HepG2 (cell line): ENCODE measurements at regions not wholly inside any gene's neighbourhood (a gene's known extent, or its start where the extent isn't known, plus 50 kb on each side); places are given as distances from the start of the nearest gene placed in this dataset.

Experiments used
- BRF2 ChIP-seq: sonication (generic); formaldehyde crosslinking; IDR thresholded peaks from 2 replicates; pipeline ENCODE4 v1.8.1; 2022; ENCODE audit warnings: mild to moderate bottlenecking, missing genetic modification reagents
- CBFB ChIP-seq: sonication (generic); formaldehyde crosslinking; IDR thresholded peaks from 2 replicates; pipeline ENCODE4 v1.4.0; 2020; ENCODE audit warnings: missing genetic modification reagents
- CBX2 ChIP-seq, 2 experiments: fragments of 200-600 bp in 1 of 2; sonication (generic); formaldehyde crosslinking in 1 of 2; IDR thresholded peaks; 2 replicates each; pipeline versions ENCODE4 v1.7.0 to v1.8.1; 2018 to 2022; ENCODE audit warnings: low read depth in 2 of 2, low read length in 1 of 2, mild to moderate bottlenecking in 1 of 2, missing genetic modification reagents in 1 of 2
- HNRNPK ChIP-seq: fragments of 200-400 bp; formaldehyde crosslinking; IDR thresholded peaks from 2 replicates; pipeline ENCODE4 v1.6.1; 2018; ENCODE audit warnings: low read length, low read depth, moderate library complexity, mild to moderate bottlenecking; ENCODE audit not compliant: poor library complexity, severe bottlenecking
- MBD4 ChIP-seq: IDR thresholded peaks from 2 replicates; pipeline ENCODE4 v1.6.1; 2012; ENCODE audit warnings: low read length, inconsistent platforms, borderline replicate concordance
- MEF2D ChIP-seq: sonication (generic); formaldehyde crosslinking; IDR thresholded peaks from 2 replicates; pipeline ENCODE4 v1.5.1; 2020; ENCODE audit warnings: mild to moderate bottlenecking, missing genetic modification reagents
- PAWR ChIP-seq: sonication (generic); formaldehyde crosslinking; IDR thresholded peaks from 2 replicates; pipeline ENCODE4 v1.4.0; 2020; ENCODE audit warnings: missing genetic modification reagents, mild to moderate bottlenecking, borderline replicate concordance
- SIX1 ChIP-seq: sonication (generic); formaldehyde crosslinking; IDR thresholded peaks from 2 replicates; pipeline ENCODE4 v1.4.0; 2020; ENCODE audit warnings: missing genetic modification reagents, borderline replicate concordance
- SMAD9 ChIP-seq: sonication (generic); formaldehyde crosslinking; IDR thresholded peaks from 2 replicates; pipeline ENCODE4 v1.5.1; 2020; ENCODE audit warnings: mild to moderate bottlenecking, missing genetic modification reagents
- STAT5B ChIP-seq: sonication (generic); formaldehyde crosslinking; IDR thresholded peaks from 2 replicates; pipeline ENCODE4 v1.4.0; 2020; ENCODE audit warnings: missing genetic modification reagents
- TCF7L2 ChIP-seq: IDR thresholded peaks from 2 replicates; pipeline ENCODE4 v1.6.1; 2011; ENCODE audit warnings: mild to moderate bottlenecking, low read depth, low read length, moderate library complexity
- YY1 ChIP-seq: IDR thresholded peaks from 2 replicates; pipeline ENCODE4 v1.6.1; 2011; ENCODE audit warnings: low read length, low read depth, moderate library complexity, mild to moderate bottlenecking; ENCODE audit not compliant: insufficient read depth, insufficient replicate concordance
- ZBTB49 ChIP-seq: sonication (generic); formaldehyde crosslinking; IDR thresholded peaks from 2 replicates; pipeline ENCODE4 v1.4.0; 2020; ENCODE audit warnings: missing genetic modification reagents, borderline replicate concordance
- ZFX ChIP-seq: sonication (generic); formaldehyde crosslinking; IDR thresholded peaks from 2 replicates; pipeline ENCODE4 v1.4.0; 2020; ENCODE audit warnings: mild to moderate bottlenecking, low read depth, missing genetic modification reagents, moderate library complexity
- ZNF205 ChIP-seq: IDR thresholded peaks from 2 replicates; pipeline ENCODE4 v1.6.1; 2018; ENCODE audit warnings: missing biosample characterization, missing genetic modification reagents
- ZNF598 ChIP-seq: sonication (generic); formaldehyde crosslinking; IDR thresholded peaks from 2 replicates; pipeline ENCODE4 v1.5.1; 2020; ENCODE audit warnings: mild to moderate bottlenecking, missing genetic modification reagents, borderline replicate concordance
- ZNF609 ChIP-seq: sonication (generic); formaldehyde crosslinking; IDR thresholded peaks from 2 replicates; pipeline ENCODE4 v1.4.0; 2020; ENCODE audit warnings: mild to moderate bottlenecking, missing genetic modification reagents, borderline replicate concordance
- ZNF720 ChIP-seq: sonication (generic); formaldehyde crosslinking; IDR thresholded peaks from 2 replicates; pipeline ENCODE4 v1.4.0; 2020; ENCODE audit warnings: missing genetic modification reagents
- ZNF839 ChIP-seq: sonication (generic); formaldehyde crosslinking; IDR thresholded peaks from 2 replicates; pipeline ENCODE4 v1.4.0; 2020; ENCODE audit warnings: missing genetic modification reagents, mild to moderate bottlenecking, borderline replicate concordance
- ZNF878 ChIP-seq: sonication (generic); formaldehyde crosslinking; IDR thresholded peaks from 2 replicates; pipeline ENCODE4 v1.8.1; 2023; ENCODE audit warnings: mild to moderate bottlenecking, missing genetic modification reagents, moderate library complexity
- ZSCAN20 ChIP-seq: sonication (generic); formaldehyde crosslinking; IDR thresholded peaks from 2 replicates; pipeline ENCODE4 v1.4.0; 2020; ENCODE audit warnings: missing genetic modification reagents, mild to moderate bottlenecking, borderline replicate concordance
- ZSCAN29 ChIP-seq: sonication (generic); formaldehyde crosslinking; conservative IDR thresholded peaks from 2 replicates; pipeline ENCODE4 v1.4.0; 2020; ENCODE audit warnings: mild to moderate bottlenecking, missing genetic modification reagents

- no peak; the same call in 1 of the 2 replicates for TF ChIP-seq SIX1 (CRISPR knock-in tag)
- TF ChIP-seq ZNF205 (CRISPR knock-in tag): no peak
- no peak for TF ChIP-seq ZBTB49 (CRISPR knock-in tag)
- TF ChIP-seq PAWR (CRISPR knock-in tag): no peak
- TF ChIP-seq CBX2 (IDR thresholded peaks at IDR 0.05; ENCODE audit: low read depth, low read length): no peak
- TF ChIP-seq CBX2 (CRISPR knock-in tag; IDR thresholded peaks at IDR 0.05; ENCODE audit: low read depth): no peak
- TF ChIP-seq ZNF609 (CRISPR knock-in tag): 0 out of 2 replicates have a peak, but pooled peaks have one; percentile 19
- TF ChIP-seq ZNF878 (CRISPR knock-in tag): no peak
- TF ChIP-seq CBFB (CRISPR knock-in tag): no peak
- peak; percentile 34; the same call in 1 of the 2 replicates for TF ChIP-seq ZFX (CRISPR knock-in tag)
- no peak for TF ChIP-seq TCF7L2
- TF ChIP-seq HNRNPK: no peak
- TF ChIP-seq YY1: peak; percentile 37
- TF ChIP-seq ZNF720: no peak
- no peak for TF ChIP-seq STAT5B (CRISPR knock-in tag)
- TF ChIP-seq MBD4: no peak
- TF ChIP-seq SMAD9 (CRISPR knock-in tag): no peak
- TF ChIP-seq ZSCAN20: no peak
- no peak for TF ChIP-seq ZNF839 (CRISPR knock-in tag)
- no peak for TF ChIP-seq ZSCAN29 (CRISPR knock-in tag)
- TF ChIP-seq ZNF598 (CRISPR knock-in tag): no peak
- no peak for TF ChIP-seq MEF2D
- TF ChIP-seq BRF2: no peak
Measured at GRCh38 chr10:25078658-25079431, 62.4 kb downstream of the THNSL1 start (continued).
